GM18505 (cell line): ENCODE measurements at regions not wholly inside any gene's neighbourhood (a gene's known extent, or its start where the extent isn't known, plus 50 kb on each side); places are given as distances from the start of the nearest gene placed in this dataset.
"Not testable (repeated sequence)": the region's sequence is repeated elsewhere in the genome, so short reads cannot be mapped to it uniquely, and the experiment has no call there.

Source experiments
- ATAC-seq: cut with Tn5 transposase; IDR thresholded peaks from one replicate; pipeline ENCODE4 v1.9.1; 2021; ENCODE audit not compliant: unreplicated experiment
- POLR2A ChIP-seq: IDR thresholded peaks from 4 replicates; pipeline ENCODE4 v1.6.1; 2011; ENCODE audit warnings: borderline replicate concordance; ENCODE audit not compliant: insufficient read depth, insufficient read length; ENCODE audit errors: extremely low read depth

DNA sequence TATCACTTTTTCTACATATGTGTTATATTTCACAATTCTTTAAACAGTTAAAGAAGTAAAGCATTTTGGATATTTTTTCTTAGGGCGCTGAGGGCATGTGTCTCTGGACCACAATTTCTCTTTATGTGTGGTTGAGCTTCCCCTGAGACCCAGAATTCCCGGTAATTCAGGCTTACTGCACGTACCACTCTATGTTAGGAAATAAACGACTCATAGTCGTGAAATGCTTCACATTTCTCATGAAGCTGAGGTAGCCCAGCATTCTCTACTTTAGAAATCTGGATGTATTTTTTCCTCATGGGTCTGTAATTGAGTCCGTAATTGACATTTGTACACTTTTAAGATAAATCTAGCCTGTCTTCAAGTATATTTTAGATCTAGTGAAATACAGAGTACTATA, 170.6 kb downstream of the FZD1 start:
- no peak for ATAC-seq
- no peak for TF ChIP-seq POLR2A

- no peak for TF ChIP-seq POLR2A
Observed at GRCh38 chr7:91435381-91436059, 171.3 kb downstream of the FZD1 start.

DNA sequence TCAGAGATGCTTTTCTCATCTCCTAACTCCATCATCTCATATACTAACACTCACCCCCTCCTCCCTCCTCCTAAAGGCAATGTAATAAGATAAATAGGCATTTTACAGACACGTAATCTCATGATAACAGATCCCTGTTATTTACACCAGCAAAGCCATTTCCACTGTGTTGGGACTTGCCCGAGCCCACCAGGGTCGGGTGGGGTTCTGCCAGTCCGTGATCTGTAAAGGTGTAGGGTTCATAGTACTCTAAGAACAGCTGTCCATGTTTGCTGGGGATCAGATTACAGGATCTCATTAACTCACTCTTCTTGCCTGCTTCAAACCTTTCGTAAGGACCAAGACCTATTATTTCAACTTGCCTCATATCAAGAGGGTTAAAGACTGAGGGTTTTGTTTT, 172.4 kb downstream of the FZD1 start:
- no peak for ATAC-seq
- no peak for TF ChIP-seq POLR2A

More at GRCh38 chr7:91435381-91436059, 171.3 kb downstream of the FZD1 start:
- no peak for ATAC-seq

GRCh38 chr7:91440198-91440597, 176.0 kb downstream of the FZD1 start:
- not testable (repeated sequence) for ATAC-seq

DNA sequence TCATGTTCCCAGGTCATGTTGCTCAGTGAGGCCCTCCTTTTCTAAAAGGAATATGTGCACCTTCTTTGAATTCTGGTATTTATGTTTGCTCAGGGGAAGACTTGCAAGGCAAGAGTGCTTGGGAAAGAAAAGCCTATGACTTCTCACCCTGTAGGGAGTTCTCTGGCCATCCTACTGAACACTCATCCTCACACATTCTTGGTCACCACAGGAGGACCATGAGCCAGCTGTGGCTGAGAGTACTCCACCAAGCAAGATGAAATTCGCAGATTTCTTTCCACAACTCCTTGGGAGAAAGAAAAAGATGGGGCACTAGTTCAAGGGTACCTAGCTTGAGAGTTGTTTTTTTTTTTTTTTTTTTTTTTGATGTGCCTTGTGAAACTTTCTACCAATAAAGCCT, 179.6 kb downstream of the FZD1 start:
- ATAC-seq, result no peak
- no peak for TF ChIP-seq POLR2A

GRCh38 chr7:91446819-91447218, 182.6 kb downstream of the FZD1 start:
- TF ChIP-seq POLR2A, result no peak
- no peak for ATAC-seq

DNA sequence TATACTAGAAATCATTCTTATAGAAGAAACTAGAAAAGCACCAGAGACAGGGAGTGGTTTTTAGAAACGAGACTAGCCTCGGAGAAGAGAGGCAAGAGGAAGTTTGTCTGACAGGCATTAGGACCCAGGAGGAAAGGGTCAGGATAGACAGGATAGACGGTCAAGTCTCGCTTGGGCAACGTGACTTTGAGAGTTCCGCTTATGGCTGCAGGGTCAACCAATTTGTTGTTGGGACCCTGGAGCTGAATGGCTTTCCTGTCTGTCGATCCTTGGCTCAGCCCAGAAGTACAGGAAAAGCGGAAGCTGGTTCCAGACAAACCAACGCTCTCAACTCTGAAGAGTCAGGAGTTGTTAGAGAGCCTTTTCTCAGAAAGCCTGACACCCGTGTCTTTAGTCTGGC, 191.2 kb downstream of the FZD1 start:
- TF ChIP-seq POLR2A, result no peak
- ATAC-seq, result no peak

GRCh38 chr7:91457208-91457607, 193.0 kb downstream of the FZD1 start:
- TF ChIP-seq POLR2A, result no peak
- no peak for ATAC-seq

DNA sequence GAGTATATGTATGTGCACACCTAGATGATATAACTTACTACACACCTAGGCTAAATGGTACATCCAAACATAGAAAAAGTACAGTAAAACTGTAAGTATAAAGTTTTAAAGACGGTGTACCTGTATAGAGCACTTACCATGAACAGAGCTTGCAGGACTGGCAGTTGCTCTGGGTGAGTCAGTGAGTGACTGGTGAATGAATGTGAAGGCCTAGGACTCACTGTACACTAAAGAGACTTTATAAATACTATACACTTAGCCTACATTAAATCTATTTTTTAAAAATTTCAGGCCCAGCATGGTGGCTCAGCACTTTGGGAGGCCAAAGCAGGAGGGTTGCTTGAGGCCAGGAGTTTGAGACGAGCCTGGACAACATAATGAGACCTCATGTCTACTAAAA, 195.3 kb downstream of the FZD1 start:
- TF ChIP-seq POLR2A, result no peak
- no peak for ATAC-seq

GRCh38 chr7:91462316-91462715, 198.1 kb downstream of the FZD1 start:
- ATAC-seq, result no peak
- no peak for TF ChIP-seq POLR2A

- no peak for ATAC-seq
- no peak for TF ChIP-seq POLR2A
Observed at GRCh38 chr7:91463330-91463729, 199.1 kb downstream of the FZD1 start.

- TF ChIP-seq POLR2A, result no peak
- ATAC-seq, result no peak
Observed at GRCh38 chr7:91465595-91466061, 201.4 kb downstream of the FZD1 start.

DNA sequence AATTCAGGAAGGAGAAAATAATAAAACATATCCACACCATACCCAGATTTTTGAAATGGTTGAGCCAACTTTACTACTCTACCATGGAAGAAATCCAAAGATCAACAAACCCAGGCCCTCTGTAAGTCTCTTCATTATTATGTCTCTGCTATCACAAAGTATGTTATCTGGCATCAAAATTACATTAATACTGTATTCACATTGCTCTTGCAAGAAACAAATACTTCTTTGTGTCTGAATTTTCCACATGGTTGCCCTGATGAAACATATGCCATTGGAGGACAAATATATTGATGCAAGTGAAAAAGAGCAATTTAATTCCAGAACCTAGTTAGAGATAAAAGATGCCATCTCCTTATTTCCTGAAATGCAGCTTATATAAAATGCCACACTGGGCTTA, 204.0 kb downstream of the FZD1 start:
- no peak for ATAC-seq
- no peak for TF ChIP-seq POLR2A

- ATAC-seq, result no peak
- TF ChIP-seq POLR2A, result no peak
Observed at GRCh38 chr7:91473619-91474018, 209.4 kb downstream of the FZD1 start.

DNA sequence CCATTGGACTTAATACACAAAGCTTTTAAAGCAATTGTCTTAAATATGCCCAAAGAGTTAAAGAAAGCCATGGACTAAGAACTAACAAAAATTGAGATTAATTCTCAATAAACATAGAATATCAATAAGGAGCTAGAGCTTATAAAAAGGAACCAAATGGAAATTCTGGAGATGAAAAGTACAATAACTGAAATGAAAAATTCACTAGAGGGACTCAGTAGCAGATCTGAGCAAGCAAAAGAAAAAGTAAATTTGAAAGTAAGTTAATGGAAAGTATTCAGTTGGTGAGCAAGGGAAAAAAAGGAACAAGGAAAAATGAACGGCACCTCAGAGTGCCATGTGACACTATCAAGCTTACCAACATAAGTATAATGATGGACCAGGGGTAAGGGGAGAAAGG, 209.8 kb downstream of the FZD1 start:
- no peak for ATAC-seq
- TF ChIP-seq POLR2A, result no peak

DNA sequence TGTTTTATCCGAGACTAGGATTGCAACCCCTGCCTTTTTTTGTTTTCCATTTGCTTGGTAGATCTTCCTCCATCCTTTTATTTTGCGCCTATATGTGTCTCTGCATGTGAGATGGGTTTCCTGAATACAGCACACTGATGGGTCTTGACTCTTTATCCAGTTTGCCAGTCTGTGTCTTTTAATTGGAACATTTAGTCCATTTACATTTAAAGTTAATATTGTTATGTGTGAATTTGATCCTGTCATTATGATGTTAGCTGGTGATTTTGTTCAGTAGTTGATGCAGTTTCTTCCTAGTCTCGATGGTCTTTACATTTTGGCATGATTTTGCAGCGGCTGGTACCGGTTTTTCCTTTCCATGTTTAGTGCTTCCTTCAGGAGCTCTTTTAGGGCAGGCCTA, 216.2 kb downstream of the FZD1 start:
- ATAC-seq, result not testable (repeated sequence)
